Loucy (cell line): ENCODE measurements at regions not wholly inside any gene's neighbourhood (a gene's known extent, or its start where the extent isn't known, plus 50 kb on each side); places are given as distances from the start of the nearest gene placed in this dataset.

Experiments used
- CTCF ChIP-seq: fragments of 200-600 bp; sonication (generic); conservative IDR thresholded peaks from 2 replicates; pipeline ENCODE4 v1.5.1; 2014; ENCODE audit warnings: mild to moderate bottlenecking, antibody characterized with exemption, low read length
- EZH2phosphoT487 ChIP-seq: fragments of 200-600 bp; IDR thresholded peaks from 2 replicates; pipeline ENCODE4 v1.6.1; 2018; ENCODE audit warnings: antibody characterized with exemption, mild to moderate bottlenecking, moderate library complexity, borderline replicate concordance

GRCh38 chr3:145620002-145620401 is 541.0 kb downstream of the PLOD2 start:
- TF ChIP-seq CTCF (no peak), EZH2phosphoT487 (no peak)
